ENCODE measurements at regions not wholly inside any gene's neighbourhood (a gene's known extent, or its start where the extent isn't known, plus 50 kb on each side); places are given as distances from the start of the nearest gene placed in this dataset.
A peak's percentile ranks its signal among the peaks of the same experiment; 100 is the strongest.

GRCh38 chr1:218156595-218156994 is 128.5 kb upstream of the RRP15 start:
- Histone ChIP-seq H3K27ac (no peak overlapping the region), H3K4me1 (no peaks in the 10 kb centered on the region), H3K9me3 (no peaks in the 10 kb centered on the region), H3K4me3 (no peak overlapping the region), H3K36me3 (no peaks in the 10 kb centered on the region), H3K27me3 (peaks cover 11% of the 10 kb centered on the region)
- ATAC-seq (peak; percentile 35), DNase-seq (peak; percentile 64)
- intact Hi-C loops (cut with DNase I): no loop called here
- no peak for TF ChIP-seq CTCF (IDR thresholded peaks at IDR 0.05)

- DNase-seq (no peak), ATAC-seq (no peak)
- H3K9me3 ChIP-seq: no peaks in the 10 kb centered on the region
- H3K4me1 ChIP-seq: peaks cover 10% of the 10 kb centered on the region
- no peak overlapping the region for H3K27ac ChIP-seq
- no peak for TF ChIP-seq CTCF (IDR thresholded peaks at IDR 0.05)
- no peaks in the 10 kb centered on the region for H3K36me3 ChIP-seq
- intact Hi-C loops (cut with DNase I): no loop called here
- no peak overlapping the region for H3K4me3 ChIP-seq
- H3K27me3 ChIP-seq: peaks cover 79% of the 10 kb centered on the region
Measured at GRCh38 chr1:218163371-218163770, 121.7 kb upstream of the RRP15 start.

GRCh38 chr1:218164111-218164929 is 120.8 kb upstream of the RRP15 start:
- DNase-seq: peak; percentile 64
- peaks cover 88% of the 10 kb centered on the region for H3K27me3 ChIP-seq

GRCh38 chr1:218164930-218165700 is 120.0 kb upstream of the RRP15 start:
- intact Hi-C loops (cut with DNase I): no loop called here
- Histone ChIP-seq H3K9me3 (no peaks in the 10 kb centered on the region), H3K4me3 (peak overlapping the region; percentile 44), H3K27ac (no peak overlapping the region), H3K27me3 (peaks cover 96% of the 10 kb centered on the region), H3K4me1 (peaks cover 10% of the 10 kb centered on the region), H3K36me3 (no peaks in the 10 kb centered on the region)
- DNase-seq (peak; percentile 68), ATAC-seq (peak; percentile 79)
- no peak for TF ChIP-seq CTCF (IDR thresholded peaks at IDR 0.05)

More at GRCh38 chr1:218164111-218164929, 120.8 kb upstream of the RRP15 start:
- ATAC-seq: peak; percentile 73
- TF ChIP-seq CTCF (IDR thresholded peaks at IDR 0.05): no peak
- Histone ChIP-seq H3K9me3 (no peaks in the 10 kb centered on the region), H3K36me3 (no peaks in the 10 kb centered on the region), H3K4me1 (peaks cover 10% of the 10 kb centered on the region), H3K4me3 (peak overlapping the region; percentile 44), H3K27ac (no peak overlapping the region)
- intact Hi-C loops (cut with DNase I): no loop called here

- intact Hi-C loops (cut with DNase I): no loop called here
- ATAC-seq (no peak), DNase-seq (no peak)
- TF ChIP-seq CTCF (IDR thresholded peaks at IDR 0.05): no peak
- no peaks in the 10 kb centered on the region for H3K36me3 ChIP-seq
- H3K27ac ChIP-seq: no peak overlapping the region
- H3K27me3 ChIP-seq: peaks cover 97% of the 10 kb centered on the region
- no peaks in the 10 kb centered on the region for H3K9me3 ChIP-seq
- H3K4me1 ChIP-seq: peaks cover 10% of the 10 kb centered on the region
- H3K4me3 ChIP-seq: peak overlapping the region; percentile 44
Measured at GRCh38 chr1:218165701-218166114, 119.4 kb upstream of the RRP15 start.

Data from upper lobe of right lung (tissue), 1 donor.